Kidney (tissue), 13 donors: ENCODE measurements at regions not wholly inside any gene's neighbourhood (a gene's known extent, or its start where the extent isn't known, plus 50 kb on each side); places are given as distances from the start of the nearest gene placed in this dataset.

ENCODE experiments used
- DNase-seq, 5 donors: peaks; one replicate each; pipeline ENCODE4 v3.0.0-alpha.2; 2013 to 2020
- FAIRE-seq: peaks from 2 replicates; lab custom pipeline; 2012; peaks lifted over from hg19 to GRCh38; lab: Jason Lieb, UNC
- H3K27ac ChIP-seq, 2 donors: one replicate each; pipeline ENCODE4 v1.7.0; 2013; ENCODE audit warnings: low read depth in 2 of 2, low read length in 2 of 2, inconsistent platforms in 1 of 2
- H3K27me3 ChIP-seq: one replicate; pipeline ENCODE4 v1.7.1; 2013; ENCODE audit warnings: low read length, inconsistent platforms; ENCODE audit not compliant: control insufficient read depth, insufficient read depth
- H3K36me3 ChIP-seq, 3 donors: one replicate each; pipeline versions ENCODE4 v1.7.0 to v1.7.1; 2013; ENCODE audit warnings: low read length in 3 of 3, control low read depth in 1 of 3, inconsistent platforms in 1 of 3; ENCODE audit not compliant: insufficient read depth in 3 of 3, control insufficient read depth in 2 of 3
- H3K4me1 ChIP-seq, 3 donors: one replicate each; pipeline versions ENCODE4 v1.7.0 to v1.7.1; 2013; ENCODE audit warnings: low read length in 3 of 3, inconsistent platforms in 1 of 3, low read depth in 1 of 3; ENCODE audit not compliant: control insufficient read depth in 2 of 3, insufficient read depth in 2 of 3
- H3K4me3 ChIP-seq, 3 donors: one replicate each; pipeline versions ENCODE4 v1.7.0 to v1.8.1; 2013; ENCODE audit warnings: low read length in 3 of 3, control low read depth in 1 of 3, inconsistent platforms in 1 of 3
- H3K9ac ChIP-seq, 3 donors: one replicate each; pipeline versions ENCODE4 v1.7.0 to v1.7.1; 2013; ENCODE audit warnings: low read length in 3 of 3, control low read depth in 1 of 3, inconsistent platforms in 1 of 3
- H3K9me3 ChIP-seq, 3 donors: one replicate each; pipeline versions ENCODE4 v1.7.0 to v1.7.1; 2013; ENCODE audit warnings: low read length in 3 of 3, control low read depth in 1 of 3, inconsistent platforms in 1 of 3; ENCODE audit not compliant: control insufficient read depth in 2 of 3, insufficient read depth in 1 of 3
- CTCF ChIP-seq: IDR thresholded peaks from 3 replicates; pipeline ENCODE4 v1.5.1; 2012; ENCODE audit warnings: mild to moderate bottlenecking, moderate library complexity, borderline replicate concordance; ENCODE audit not compliant: insufficient read depth; ENCODE audit errors: extremely low read depth
- intact Hi-C: fragments of 100-400 bp; cut with DNase I; formaldehyde crosslinking; loops from one replicate; pipeline ENCODE4 v1.11.1; 2022
- donor health status: control.
- donor health status: control.
- donor health status: control.
- donor health status: control.
- donor health status: control.
- donor health status: DM: yes; HTN: yes; CAD: no.
- donor health status: Normal renal cell carcinoma (clear cell type).

GRCh38 chr6:130674604-130675003 lies 152.6 kb upstream of the SMLR1 start:
- no peak overlapping the region for H3K4me3 ChIP-seq
- DNase-seq (no peak), FAIRE-seq (peak; percentile 79)
- no peak overlapping the region for H3K27ac ChIP-seq
- no peaks in the 10 kb centered on the region for H3K27me3 ChIP-seq
- H3K36me3 ChIP-seq, result no peaks in the 10 kb centered on the region
- no peak for TF ChIP-seq CTCF
- intact Hi-C loops, result no loop called here
- H3K9me3 ChIP-seq, result no peaks in the 10 kb centered on the region
- H3K9ac ChIP-seq, result no peak overlapping the region
- H3K4me1 ChIP-seq, result no peaks in the 10 kb centered on the region

- Histone ChIP-seq H3K27me3 (no peaks in the 10 kb centered on the region), H3K27ac (no peak overlapping the region), H3K4me3 (no peak overlapping the region), H3K4me1 (no peaks in the 10 kb centered on the region), H3K36me3 (no peaks in the 10 kb centered on the region), H3K9ac (no peak overlapping the region), H3K9me3 (no peaks in the 10 kb centered on the region)
- no peak for FAIRE-seq
- TF ChIP-seq CTCF, result no peak
- intact Hi-C loops, result no loop called here
- no peak for DNase-seq
These were observed 152.1 kb upstream of the SMLR1 start for GRCh38 chr6:130675072-130675471.

GRCh38 chr6:130676077-130676772 lies 151.0 kb upstream of the SMLR1 start:
- no peak overlapping the region for H3K4me3 ChIP-seq
- H3K27me3 ChIP-seq, result no peaks in the 10 kb centered on the region
- no peak overlapping the region for H3K27ac ChIP-seq
- no peaks in the 10 kb centered on the region for H3K9me3 ChIP-seq
- H3K4me1 ChIP-seq, result no peaks in the 10 kb centered on the region
- TF ChIP-seq CTCF, result no peak
- DNase-seq (no peak), FAIRE-seq (no peak)
- intact Hi-C loops, result no loop called here
- H3K36me3 ChIP-seq, result no peaks in the 10 kb centered on the region
- no peak overlapping the region for H3K9ac ChIP-seq

GRCh38 chr6:130676773-130677144 lies 150.4 kb upstream of the SMLR1 start:
- DNase-seq (no peak), FAIRE-seq (no peak)
- no peak for TF ChIP-seq CTCF
- H3K27ac ChIP-seq, result no peak overlapping the region
- intact Hi-C loops, result no loop called here
- no peaks in the 10 kb centered on the region for H3K9me3 ChIP-seq
- H3K27me3 ChIP-seq, result no peaks in the 10 kb centered on the region
- no peak overlapping the region for H3K4me3 ChIP-seq
- H3K4me1 ChIP-seq, result no peaks in the 10 kb centered on the region
- H3K36me3 ChIP-seq, result no peaks in the 10 kb centered on the region
- H3K9ac ChIP-seq, result no peak overlapping the region
